Omental fat pad (tissue), 3 donors: ENCODE measurements at regions not wholly inside any gene's neighbourhood (a gene's known extent, or its start where the extent isn't known, plus 50 kb on each side); places are given as distances from the start of the nearest gene placed in this dataset.

Source experiments
- ATAC-seq: fragments of 150-250 bp; one replicate; pipeline ENCODE4 v1.9.1; 2016; ENCODE audit warnings: mild to moderate bottlenecking, moderate library complexity; ENCODE audit not compliant: low FRiP score
- DNase-seq: peaks from one replicate; pipeline ENCODE4 v3.0.0-alpha.2; 2019; ENCODE audit warnings: low spot score
- TF ChIP-seq, protein P1 (sequence below), 3 donors: fragments of 450-650 bp; IDR thresholded peaks; one replicate each; pipeline ENCODE4 v1.5.1; 2016 to 2017; ENCODE audit warnings: antibody characterized with exemption in 3 of 3, mild to moderate bottlenecking in 3 of 3, moderate library complexity in 2 of 3

- no peak for DNase-seq
- no peak for ATAC-seq
- TF ChIP-seq, protein P1, sequence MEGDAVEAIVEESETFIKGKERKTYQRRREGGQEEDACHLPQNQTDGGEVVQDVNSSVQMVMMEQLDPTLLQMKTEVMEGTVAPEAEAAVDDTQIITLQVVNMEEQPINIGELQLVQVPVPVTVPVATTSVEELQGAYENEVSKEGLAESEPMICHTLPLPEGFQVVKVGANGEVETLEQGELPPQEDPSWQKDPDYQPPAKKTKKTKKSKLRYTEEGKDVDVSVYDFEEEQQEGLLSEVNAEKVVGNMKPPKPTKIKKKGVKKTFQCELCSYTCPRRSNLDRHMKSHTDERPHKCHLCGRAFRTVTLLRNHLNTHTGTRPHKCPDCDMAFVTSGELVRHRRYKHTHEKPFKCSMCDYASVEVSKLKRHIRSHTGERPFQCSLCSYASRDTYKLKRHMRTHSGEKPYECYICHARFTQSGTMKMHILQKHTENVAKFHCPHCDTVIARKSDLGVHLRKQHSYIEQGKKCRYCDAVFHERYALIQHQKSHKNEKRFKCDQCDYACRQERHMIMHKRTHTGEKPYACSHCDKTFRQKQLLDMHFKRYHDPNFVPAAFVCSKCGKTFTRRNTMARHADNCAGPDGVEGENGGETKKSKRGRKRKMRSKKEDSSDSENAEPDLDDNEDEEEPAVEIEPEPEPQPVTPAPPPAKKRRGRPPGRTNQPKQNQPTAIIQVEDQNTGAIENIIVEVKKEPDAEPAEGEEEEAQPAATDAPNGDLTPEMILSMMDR (IDR thresholded peaks at IDR 0.05): no peak
These were observed 1624.8 kb upstream of the TENM3 start for GRCh38 chr4:180618396-180618795.

GRCh38 chr4:180619440-180619839, 1623.8 kb upstream of the TENM3 start:
- TF ChIP-seq, protein P1 (IDR thresholded peaks at IDR 0.05): no peak
- DNase-seq: no peak
- no peak for ATAC-seq

GRCh38 chr4:180622254-180622653, 1620.9 kb upstream of the TENM3 start:
- no peak for ATAC-seq
- DNase-seq: no peak
- TF ChIP-seq, protein P1 (IDR thresholded peaks at IDR 0.05): no peak

GRCh38 chr4:180625653-180626052, 1617.5 kb upstream of the TENM3 start:
- TF ChIP-seq, protein P1 (IDR thresholded peaks at IDR 0.05): no peak
- ATAC-seq: no peak
- no peak for DNase-seq

DNA sequence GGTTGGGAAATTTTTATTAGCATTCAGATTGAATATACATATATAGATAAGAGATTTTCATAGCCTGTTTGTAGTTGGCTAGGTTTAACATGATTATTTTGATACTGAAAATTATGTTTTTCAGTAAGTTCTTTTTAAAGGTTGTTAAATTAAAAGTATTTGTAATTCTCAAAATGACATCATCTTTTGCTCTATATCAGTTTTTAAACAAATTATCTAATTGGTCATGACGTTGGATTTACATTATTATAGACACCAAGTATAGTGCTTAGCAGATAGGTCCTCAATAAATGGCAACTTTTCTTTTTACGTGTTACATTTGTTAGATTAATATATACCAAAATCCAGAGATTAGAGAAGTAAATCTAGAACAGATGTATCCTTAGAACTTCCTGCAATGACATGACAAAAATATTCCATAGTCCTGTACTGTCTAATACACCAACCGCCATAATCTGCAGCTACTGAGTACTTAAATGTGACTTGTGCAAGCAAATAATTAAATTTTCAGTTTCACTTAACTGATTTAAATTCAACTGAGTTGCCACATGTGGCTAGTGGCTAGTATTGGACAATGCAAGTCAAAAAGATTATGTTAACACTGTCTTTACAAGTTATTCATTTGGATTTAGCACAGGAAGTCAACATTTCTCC, 1613.1 kb upstream of the TENM3 start:
- ATAC-seq (no peak), DNase-seq (no peak)
- TF ChIP-seq, protein P1 (IDR thresholded peaks at IDR 0.05): no peak

DNA sequence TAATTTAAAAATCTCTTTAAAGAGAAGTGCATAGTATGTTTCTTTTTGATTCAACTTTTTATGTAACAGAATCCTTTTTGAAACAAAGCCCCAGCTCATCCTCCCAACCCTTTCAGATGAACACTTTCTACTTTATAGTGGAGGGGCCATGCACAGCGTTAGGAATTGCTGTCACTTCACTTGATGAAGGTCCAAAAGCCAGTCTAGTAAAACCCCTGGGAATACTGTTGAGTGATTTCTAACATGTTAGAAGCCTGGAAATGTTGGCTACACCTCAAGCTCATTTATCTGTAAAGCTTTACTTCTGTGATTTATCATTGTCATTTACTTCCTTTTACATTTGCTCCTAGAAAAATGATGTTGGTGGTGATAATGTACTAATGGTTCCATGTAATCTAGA, 1608.9 kb upstream of the TENM3 start:
- TF ChIP-seq, protein P1 (IDR thresholded peaks at IDR 0.05): no peak
- DNase-seq (no peak), ATAC-seq (no peak)

GRCh38 chr4:180635281-180635680, 1607.9 kb upstream of the TENM3 start:
- TF ChIP-seq, protein P1 (IDR thresholded peaks at IDR 0.05): no peak

More at GRCh38 chr4:180635281-180635680, 1607.9 kb upstream of the TENM3 start:
- DNase-seq (no peak), ATAC-seq (no peak)
